A549 (cell line): ENCODE measurements at regions not wholly inside any gene's neighbourhood (a gene's known extent, or its start where the extent isn't known, plus 50 kb on each side); places are given as distances from the start of the nearest gene placed in this dataset.

Experiments used
- CEBPB ChIP-seq, 2 experiments: fragments of >200 bp in 1 of 2; sonication (Bioruptor Twin) in 1 of 2; formaldehyde crosslinking in 1 of 2; IDR thresholded peaks; 2 replicates each; pipeline ENCODE4 v1.6.1; 2012 to 2016
- POLR2A ChIP-seq: IDR thresholded peaks from 2 replicates; pipeline ENCODE4 v1.6.1; 2012; ENCODE audit warnings: mild to moderate bottlenecking, low read length
- RAD21 ChIP-seq, 2 experiments: fragments of >200 bp in 1 of 2; sonication (Bioruptor Twin) in 1 of 2; formaldehyde crosslinking in 1 of 2; IDR thresholded peaks in 1 of 2; conservative IDR thresholded peaks in 1 of 2; 2 replicates in 1 of 2; 3 replicates in 1 of 2; pipeline ENCODE4 v1.6.1; 2012 to 2018; ENCODE audit warnings: inconsistent platforms in 1 of 2
- TF ChIP-seq, protein P1 (sequence below): IDR thresholded peaks from 2 replicates; pipeline ENCODE4 v1.6.1; 2012
- TF ChIP-seq, protein P2 (sequence below): fragments of >200 bp; sonication (Bioruptor Twin); formaldehyde crosslinking; IDR thresholded peaks from 3 replicates; pipeline ENCODE4 v1.5.1; 2016
- TF ChIP-seq, protein P3 (sequence below): fragments of 200-600 bp; sonication (generic); IDR thresholded peaks from 2 replicates; pipeline ENCODE4 v1.6.1; 2016; ENCODE audit warnings: antibody characterized with exemption, mild to moderate bottlenecking, moderate library complexity

DNA sequence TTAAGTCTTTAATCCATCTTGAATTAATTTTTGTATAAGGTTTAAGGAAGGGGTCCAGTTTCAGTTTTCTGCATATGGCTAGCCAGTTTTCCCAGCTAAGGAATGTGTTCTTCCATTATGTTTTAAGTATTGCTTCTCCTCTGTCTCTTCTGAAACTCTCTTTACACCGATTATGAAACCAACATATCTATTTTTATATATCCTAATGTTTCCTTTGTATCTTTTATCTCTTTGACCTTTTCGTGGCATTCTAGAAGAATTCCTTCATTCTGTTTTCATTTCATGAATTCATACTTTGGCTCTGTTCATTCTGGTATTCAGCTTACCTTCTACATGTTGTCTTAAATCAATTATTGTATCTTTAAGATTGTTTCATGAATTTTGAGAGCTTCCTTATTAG lies 697.0 kb upstream of the ACVR2A start:
- TF ChIP-seq, protein P1, sequence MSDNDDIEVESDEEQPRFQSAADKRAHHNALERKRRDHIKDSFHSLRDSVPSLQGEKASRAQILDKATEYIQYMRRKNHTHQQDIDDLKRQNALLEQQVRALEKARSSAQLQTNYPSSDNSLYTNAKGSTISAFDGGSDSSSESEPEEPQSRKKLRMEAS, result no peak
- TF ChIP-seq, protein P2, sequence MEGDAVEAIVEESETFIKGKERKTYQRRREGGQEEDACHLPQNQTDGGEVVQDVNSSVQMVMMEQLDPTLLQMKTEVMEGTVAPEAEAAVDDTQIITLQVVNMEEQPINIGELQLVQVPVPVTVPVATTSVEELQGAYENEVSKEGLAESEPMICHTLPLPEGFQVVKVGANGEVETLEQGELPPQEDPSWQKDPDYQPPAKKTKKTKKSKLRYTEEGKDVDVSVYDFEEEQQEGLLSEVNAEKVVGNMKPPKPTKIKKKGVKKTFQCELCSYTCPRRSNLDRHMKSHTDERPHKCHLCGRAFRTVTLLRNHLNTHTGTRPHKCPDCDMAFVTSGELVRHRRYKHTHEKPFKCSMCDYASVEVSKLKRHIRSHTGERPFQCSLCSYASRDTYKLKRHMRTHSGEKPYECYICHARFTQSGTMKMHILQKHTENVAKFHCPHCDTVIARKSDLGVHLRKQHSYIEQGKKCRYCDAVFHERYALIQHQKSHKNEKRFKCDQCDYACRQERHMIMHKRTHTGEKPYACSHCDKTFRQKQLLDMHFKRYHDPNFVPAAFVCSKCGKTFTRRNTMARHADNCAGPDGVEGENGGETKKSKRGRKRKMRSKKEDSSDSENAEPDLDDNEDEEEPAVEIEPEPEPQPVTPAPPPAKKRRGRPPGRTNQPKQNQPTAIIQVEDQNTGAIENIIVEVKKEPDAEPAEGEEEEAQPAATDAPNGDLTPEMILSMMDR, result no peak
- TF ChIP-seq, protein P3, sequence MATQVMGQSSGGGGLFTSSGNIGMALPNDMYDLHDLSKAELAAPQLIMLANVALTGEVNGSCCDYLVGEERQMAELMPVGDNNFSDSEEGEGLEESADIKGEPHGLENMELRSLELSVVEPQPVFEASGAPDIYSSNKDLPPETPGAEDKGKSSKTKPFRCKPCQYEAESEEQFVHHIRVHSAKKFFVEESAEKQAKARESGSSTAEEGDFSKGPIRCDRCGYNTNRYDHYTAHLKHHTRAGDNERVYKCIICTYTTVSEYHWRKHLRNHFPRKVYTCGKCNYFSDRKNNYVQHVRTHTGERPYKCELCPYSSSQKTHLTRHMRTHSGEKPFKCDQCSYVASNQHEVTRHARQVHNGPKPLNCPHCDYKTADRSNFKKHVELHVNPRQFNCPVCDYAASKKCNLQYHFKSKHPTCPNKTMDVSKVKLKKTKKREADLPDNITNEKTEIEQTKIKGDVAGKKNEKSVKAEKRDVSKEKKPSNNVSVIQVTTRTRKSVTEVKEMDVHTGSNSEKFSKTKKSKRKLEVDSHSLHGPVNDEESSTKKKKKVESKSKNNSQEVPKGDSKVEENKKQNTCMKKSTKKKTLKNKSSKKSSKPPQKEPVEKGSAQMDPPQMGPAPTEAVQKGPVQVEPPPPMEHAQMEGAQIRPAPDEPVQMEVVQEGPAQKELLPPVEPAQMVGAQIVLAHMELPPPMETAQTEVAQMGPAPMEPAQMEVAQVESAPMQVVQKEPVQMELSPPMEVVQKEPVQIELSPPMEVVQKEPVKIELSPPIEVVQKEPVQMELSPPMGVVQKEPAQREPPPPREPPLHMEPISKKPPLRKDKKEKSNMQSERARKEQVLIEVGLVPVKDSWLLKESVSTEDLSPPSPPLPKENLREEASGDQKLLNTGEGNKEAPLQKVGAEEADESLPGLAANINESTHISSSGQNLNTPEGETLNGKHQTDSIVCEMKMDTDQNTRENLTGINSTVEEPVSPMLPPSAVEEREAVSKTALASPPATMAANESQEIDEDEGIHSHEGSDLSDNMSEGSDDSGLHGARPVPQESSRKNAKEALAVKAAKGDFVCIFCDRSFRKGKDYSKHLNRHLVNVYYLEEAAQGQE, result no peak
- no peak for TF ChIP-seq RAD21 (conservative IDR thresholded peaks at IDR 0.05 in 1 of 2, IDR thresholded peaks at IDR 0.05 in 1 of 2)
- no peak for TF ChIP-seq POLR2A
- TF ChIP-seq CEBPB (IDR thresholded peaks at IDR 0.05), result no peak
